HepG2 (cell line): ENCODE measurements at regions not wholly inside any gene's neighbourhood (a gene's known extent, or its start where the extent isn't known, plus 50 kb on each side); places are given as distances from the start of the nearest gene placed in this dataset.

Experiments
- ATAC-seq: fragments of 200-7000 bp; cut with Tn5 transposase; 3 replicates; pipeline ENCODE4 v1.9.1; 2020; ENCODE audit warnings: mild to moderate bottlenecking, moderate library complexity
- BruUV-seq: library from RNA; stranded (reverse); fragments of 400-500 nt; replicated peaks from 2 replicates; lab custom pipeline; 2021; lab: Mats Ljungman, UMichigan
- CTCF ChIA-PET: fragments of 300-600 bp; formaldehyde crosslinking; extraction: SDS; loops from one replicate; lab custom pipeline; 2021; ENCODE audit warnings: low total read pairs, inconsistent platforms, low intra/inter-chr PET ratio; lab: Yijun Ruan, JAX
- POLR2A ChIA-PET: fragments of 350-600 bp; sonication (Branson Sonifier 250); formaldehyde crosslinking; loops from one replicate; lab custom pipeline; 2020; ENCODE audit warnings: antibody characterized with exemption, inconsistent platforms; lab: Yijun Ruan, JAX
- DNase-seq: peaks from one replicate; pipeline ENCODE4 v3.0.0-alpha.2; 2015; ENCODE audit warnings: low spot score
- FAIRE-seq: peaks from 3 replicates; lab custom pipeline; 2011; peaks lifted over from hg19 to GRCh38; lab: Jason Lieb, UNC
- H2AFZ ChIP-seq: one replicate; pipeline ENCODE4 v1.6.1; 2011; ENCODE audit warnings: low read length, inconsistent platforms
- H3K27ac ChIP-seq: fragments of 300-600 bp; 3 replicates; pipeline ENCODE4 v1.8.0; 2011; ENCODE audit warnings: mixed run types, mild to moderate bottlenecking, mixed read lengths, low read length, inconsistent platforms; ENCODE audit not compliant: insufficient read depth; ENCODE audit errors: extremely low read length
- H3K27me3 ChIP-seq, 2 experiments: fragments of 200-600 bp in 1 of 2; 2 replicates in 1 of 2; 3 replicates in 1 of 2; pipeline versions ENCODE4 v1.6.0 to v1.8.0; 2011; ENCODE audit warnings: low read length in 2 of 2, mild to moderate bottlenecking in 2 of 2, moderate library complexity in 2 of 2, inconsistent platforms in 1 of 2; ENCODE audit not compliant: insufficient read depth in 2 of 2, control insufficient read depth in 1 of 2
- H3K36me3 ChIP-seq, 2 experiments: fragments of 200-600 bp in 1 of 2; replicated peaks in 1 of 2; 2 replicates in 1 of 2; 3 replicates in 1 of 2; pipeline versions ENCODE4 v1.5.1 to v1.8.0; 2011; ENCODE audit warnings: low read length in 2 of 2, inconsistent platforms in 1 of 2; ENCODE audit not compliant: insufficient read depth in 2 of 2, control insufficient read depth in 1 of 2
- H3K4me1 ChIP-seq: 2 replicates; pipeline ENCODE4 v1.5.1; 2012; ENCODE audit warnings: low read length, inconsistent platforms; ENCODE audit not compliant: insufficient read depth
- H3K4me2 ChIP-seq: 2 replicates; pipeline ENCODE4 v1.6.0; 2011; ENCODE audit warnings: low read depth, low read length, inconsistent platforms
- H3K4me3 ChIP-seq, 3 experiments: fragments of 200-600 bp in 1 of 3; sonication (generic), shearing (Covaris generic) in 1 of 3; replicated peaks in 1 of 3; 2 replicates each; pipeline ENCODE4 v1.5.1; 2011 to 2016; ENCODE audit warnings: low read length in 3 of 3, inconsistent platforms in 2 of 3, low read depth in 2 of 3, mild to moderate bottlenecking in 2 of 3, control low read depth in 1 of 3, mixed read lengths in 1 of 3; ENCODE audit not compliant: insufficient read depth in 1 of 3
- H3K79me2 ChIP-seq: one replicate; pipeline ENCODE4 v1.6.1; 2011; ENCODE audit warnings: low read length, inconsistent platforms; ENCODE audit not compliant: insufficient read depth
- H3K9ac ChIP-seq: 2 replicates; pipeline ENCODE4 v1.6.0; 2011; ENCODE audit warnings: mild to moderate bottlenecking, low read depth, low read length, inconsistent platforms; ENCODE audit not compliant: insufficient read depth
- H3K9me3 ChIP-seq: 2 replicates; pipeline ENCODE4 v1.5.1; 2012; ENCODE audit warnings: mild to moderate bottlenecking, low read length
- H4K20me1 ChIP-seq: 2 replicates; pipeline ENCODE4 v1.6.0; 2011; ENCODE audit warnings: inconsistent platforms, mild to moderate bottlenecking, low read length, moderate library complexity; ENCODE audit not compliant: insufficient read depth
- ARID4A ChIP-seq: sonication (generic); formaldehyde crosslinking; IDR thresholded peaks from 2 replicates; pipeline ENCODE4 v1.5.0; 2020; ENCODE audit warnings: mild to moderate bottlenecking, missing genetic modification reagents, borderline replicate concordance
- PAXIP1 ChIP-seq: sonication (generic); formaldehyde crosslinking; conservative IDR thresholded peaks from 2 replicates; pipeline ENCODE4 v1.4.0; 2020; ENCODE audit warnings: mild to moderate bottlenecking, missing genetic modification reagents, moderate library complexity
- PTBP1 ChIP-seq: fragments of 200-400 bp; formaldehyde crosslinking; IDR thresholded peaks from 2 replicates; pipeline ENCODE4 v1.6.1; 2018; ENCODE audit warnings: low read length, low read depth; ENCODE audit not compliant: poor library complexity, severe bottlenecking
- SKIL ChIP-seq: sonication (generic); formaldehyde crosslinking; IDR thresholded peaks from 2 replicates; pipeline ENCODE4 v1.8.0; 2022; ENCODE audit warnings: missing genetic modification reagents, mild to moderate bottlenecking, moderate library complexity, borderline replicate concordance
- ZNF432 ChIP-seq: sonication (generic); formaldehyde crosslinking; IDR thresholded peaks from 2 replicates; pipeline ENCODE4 v1.5.0; 2020; ENCODE audit warnings: missing genetic modification reagents, mild to moderate bottlenecking, borderline replicate concordance
- ZNF619 ChIP-seq: sonication (generic); formaldehyde crosslinking; IDR thresholded peaks from 2 replicates; pipeline ENCODE4 v1.4.0; 2020; ENCODE audit warnings: mild to moderate bottlenecking, missing genetic modification reagents
- ZNF652 ChIP-seq: IDR thresholded peaks from 2 replicates; pipeline ENCODE4 v1.6.1; 2016; ENCODE audit warnings: low read depth, borderline replicate concordance
- WGBS: methylation state at CpG from one replicate; pipeline ENCODE4 v1.1.6; 2017; ENCODE audit warnings: low lambda C conversion rate; 5-methylcytosine and 5-hydroxymethylcytosine counted together
- in situ Hi-C: cut with HindIII; loops from 2 replicates; pipeline ENCODE4 v1.10.0; 2017; ENCODE audit warnings: low pct_unique_long_range_greater_than_20kb; ENCODE audit not compliant: extremely low pct_ligation_motif_present
- intact Hi-C: fragments of 100-400 bp; cut with micrococcal nuclease; formaldehyde crosslinking; loops from one replicate; pipeline ENCODE4 v1.10.0; 2022; ENCODE audit not compliant: unreplicated experiment

- no peak for ATAC-seq
- H4K20me1 ChIP-seq, result no peaks in the 10 kb centered on the region
- in situ Hi-C loops, result no loop called here
- no peak for TF ChIP-seq ZNF619
- H3K4me2 ChIP-seq, result no peak overlapping the region
- 29% methylated on average over 5 of the region's 7 CpGs for WGBS
- H2AFZ ChIP-seq, result no peak overlapping the region
- no peak overlapping the region for H3K27ac ChIP-seq
- no peak overlapping the region for H3K9ac ChIP-seq
- ChIA-PET POLR2A (no interaction called here), CTCF (no interaction called here)
- H3K36me3 ChIP-seq, result no peaks in the 10 kb centered on the region
- DNase-seq, result no peak
- H3K27me3 ChIP-seq, result no peaks in the 10 kb centered on the region
- intact Hi-C loops, result no loop called here
- no peak overlapping the region for H3K4me3 ChIP-seq
- H3K79me2 ChIP-seq, result no peaks in the 10 kb centered on the region
- no peak for FAIRE-seq
- H3K4me1 ChIP-seq, result peaks cover 4% of the 10 kb centered on the region
- BruUV-seq, result no TSS peak
- no peaks in the 10 kb centered on the region for H3K9me3 ChIP-seq
These were observed 696.3 kb downstream of the PCDH7 start for GRCh38 chr4:31416498-31416897.

GRCh38 chr4:31417040-31417439, 696.9 kb downstream of the PCDH7 start:
- no peaks in the 10 kb centered on the region for H3K4me1 ChIP-seq
- no peak overlapping the region for H3K4me2 ChIP-seq
- H3K79me2 ChIP-seq, result no peaks in the 10 kb centered on the region
- intact Hi-C loops, result no loop called here
- no peaks in the 10 kb centered on the region for H3K36me3 ChIP-seq
- 4% methylated on average over 3 of the region's 3 CpGs for WGBS
- no peak overlapping the region for H2AFZ ChIP-seq
- no peaks in the 10 kb centered on the region for H3K9me3 ChIP-seq
- no peak overlapping the region for H3K9ac ChIP-seq
- no peaks in the 10 kb centered on the region for H3K27me3 ChIP-seq
- in situ Hi-C loops, result no loop called here
- DNase-seq, result no peak
- H3K27ac ChIP-seq, result no peak overlapping the region
- POLR2A ChIA-PET, result no interaction called here
- H3K4me3 ChIP-seq, result no peak overlapping the region
- FAIRE-seq, result no peak
- no peak for ATAC-seq
- CTCF ChIA-PET, result no interaction called here
- no TSS peak for BruUV-seq
- H4K20me1 ChIP-seq, result no peaks in the 10 kb centered on the region
- TF ChIP-seq ZNF432 (CRISPR knock-in tag) (no peak), PTBP1 (no peak), SKIL (no peak), ARID4A (CRISPR knock-in tag) (no peak), ZNF652 (CRISPR knock-in tag) (no peak), PAXIP1 (CRISPR knock-in tag) (no peak)
